ENCODE measurements at regions not wholly inside any gene's neighbourhood (a gene's known extent, or its start where the extent isn't known, plus 50 kb on each side); places are given as distances from the start of the nearest gene placed in this dataset.

DNA sequence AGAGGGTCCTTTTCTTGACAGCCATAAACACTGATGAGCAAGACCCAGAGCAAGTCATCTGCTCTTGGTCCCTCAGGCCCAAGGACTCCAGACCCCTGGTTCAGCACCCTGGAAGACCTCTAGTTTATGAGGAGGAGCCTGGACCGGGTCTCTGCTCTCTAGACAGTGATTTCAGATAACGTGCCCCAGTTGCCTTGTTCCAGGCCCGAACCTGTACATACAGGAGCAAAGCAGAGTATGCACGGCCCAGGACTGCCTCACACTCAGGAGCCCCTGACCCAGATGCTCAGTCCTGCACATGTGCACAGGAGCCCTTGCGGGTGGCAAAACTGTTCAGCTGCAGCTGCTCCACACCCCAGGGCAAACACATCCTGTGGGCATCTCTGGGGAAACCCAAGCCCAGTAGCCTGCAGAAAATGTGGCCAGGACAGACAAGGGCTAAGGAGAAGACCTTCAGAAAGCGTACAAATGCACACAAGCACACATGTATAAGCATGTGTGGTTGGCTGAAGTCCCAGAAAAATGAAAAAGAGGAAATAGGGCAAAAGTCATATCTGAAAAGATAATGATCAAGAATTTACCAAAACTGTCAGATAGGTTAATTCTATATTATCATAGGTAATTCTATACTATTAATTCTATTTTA lies 59.9 kb upstream of the CORO2B start:
- BruUV-seq (replicated peaks) = no TSS peak
- ATAC-seq (ENCODE audit: low read depth) = no peak
- intact Hi-C loops (cut with micrococcal nuclease) = no loop called here

More for the DNA sequence above, 59.9 kb upstream of the CORO2B start:
- Histone ChIP-seq H3K23ac (ENCODE audit: low read depth, low read length) (no peak overlapping the region), H4K5ac (ENCODE audit: low read depth, low read length) (no peak overlapping the region), H3K14ac (replicated peaks; ENCODE audit: low read depth, low read length) (no peak overlapping the region), H3K4me1 (ENCODE audit: control insufficient read depth, insufficient read depth, low read length) (no peaks in the 10 kb centered on the region; the same call in 1 of the 2 replicates), H3K36me3 (ENCODE audit: control insufficient read depth, insufficient read depth, low read length) (no peaks in the 10 kb centered on the region), H2AK9ac (replicated peaks; ENCODE audit: low read depth, low read length, poor library complexity) (no peak overlapping the region), H3K4me3 (ENCODE audit: insufficient read depth, low read depth, low read length) (no peak overlapping the region), H4K8ac (ENCODE audit: low read depth in 2 of 2, low read length in 2 of 2) (no peak overlapping the region), H3K4ac (ENCODE audit: low read depth, low read length) (no peak overlapping the region), H3K9me3 (ENCODE audit: control insufficient read depth, insufficient read depth, low read length) (no peaks in the 10 kb centered on the region), H3K27me3 (ENCODE audit: control insufficient read depth, insufficient read depth, low read length) (peaks cover 5% of the 10 kb centered on the region; the same call in 1 of the 2 replicates), H4K91ac (ENCODE audit: insufficient read depth, low read depth, low read length) (no peak overlapping the region), H2BK15ac (ENCODE audit: low read depth, low read length) (no peak overlapping the region), H3K18ac (ENCODE audit: low read depth, low read length) (no peak overlapping the region), H4K20me1 (ENCODE audit: insufficient read depth, low read length) (no peaks in the 10 kb centered on the region), H3K4me2 (ENCODE audit: low read depth, low read length) (no peak overlapping the region), H3K79me1 (ENCODE audit: low read depth in 1 of 2, low read length in 2 of 2) (no peaks in the 10 kb centered on the region), H3K56ac (ENCODE audit: extremely low read depth, insufficient read depth, low read length) (no peak overlapping the region), H3K27ac (ENCODE audit: insufficient read depth, low read length) (no peak overlapping the region), H2AFZ (replicated peaks; ENCODE audit: low read length, poor library complexity) (no peak overlapping the region), H2AK5ac (ENCODE audit: low read depth, low read length) (0 out of 2 replicates have a peak overlapping the region, but pooled peaks have one; percentile 15), H2BK20ac (ENCODE audit: low read depth, low read length) (no peak overlapping the region), H3K9me1 (ENCODE audit: insufficient read depth, low read length) (peaks cover 6% of the 10 kb centered on the region; the same call in 1 of the 2 replicates), H2BK120ac (ENCODE audit: low read depth, low read length) (no peak overlapping the region), H3K9ac (ENCODE audit: low read depth, low read length) (no peak overlapping the region), H2BK5ac (ENCODE audit: low read depth, low read length, poor library complexity, severe bottlenecking) (no peak overlapping the region)
- no peak for DNase-seq
- dilution Hi-C loops (cut with HindIII; ENCODE audit: low sequenced_read_pairs, unreplicated experiment) = no loop called here
- in situ Hi-C loops (cut with MboI; ENCODE audit: low sequenced_read_pairs) = no loop called here
- TF ChIP-seq MAZ (IDR thresholded peaks at IDR 0.05; ENCODE audit: borderline replicate concordance, low read depth, low read length) (no peak), BHLHE40 (IDR thresholded peaks at IDR 0.05; ENCODE audit: low read depth, low read length) (no peak), POLR2A (IDR thresholded peaks at IDR 0.05; ENCODE audit: low read depth, low read length) (no peak), MAFK (IDR thresholded peaks at IDR 0.05; ENCODE audit: low read depth, low read length) (no peak), RAD21 (IDR thresholded peaks at IDR 0.05; ENCODE audit: low read length) (no peak), CEBPB (IDR thresholded peaks at IDR 0.05; ENCODE audit: low read depth, low read length) (no peak), RCOR1 (IDR thresholded peaks at IDR 0.05; ENCODE audit: insufficient replicate concordance, low read length) (no peak), CHD1 (IDR thresholded peaks at IDR 0.05; ENCODE audit: low read depth, low read length) (no peak), SMC3 (IDR thresholded peaks at IDR 0.05; ENCODE audit: low read depth, low read length) (no peak), NFE2L2 (IDR thresholded peaks at IDR 0.05; ENCODE audit: low read depth, low read length) (no peak), FOS (IDR thresholded peaks at IDR 0.05; ENCODE audit: low read depth, low read length) (no peak), MXI1 (IDR thresholded peaks at IDR 0.05; ENCODE audit: borderline replicate concordance, low read depth, low read length) (no peak), RFX5 (IDR thresholded peaks at IDR 0.05; ENCODE audit: low read depth, low read length) (no peak)
- TF ChIP-seq, protein P1, sequence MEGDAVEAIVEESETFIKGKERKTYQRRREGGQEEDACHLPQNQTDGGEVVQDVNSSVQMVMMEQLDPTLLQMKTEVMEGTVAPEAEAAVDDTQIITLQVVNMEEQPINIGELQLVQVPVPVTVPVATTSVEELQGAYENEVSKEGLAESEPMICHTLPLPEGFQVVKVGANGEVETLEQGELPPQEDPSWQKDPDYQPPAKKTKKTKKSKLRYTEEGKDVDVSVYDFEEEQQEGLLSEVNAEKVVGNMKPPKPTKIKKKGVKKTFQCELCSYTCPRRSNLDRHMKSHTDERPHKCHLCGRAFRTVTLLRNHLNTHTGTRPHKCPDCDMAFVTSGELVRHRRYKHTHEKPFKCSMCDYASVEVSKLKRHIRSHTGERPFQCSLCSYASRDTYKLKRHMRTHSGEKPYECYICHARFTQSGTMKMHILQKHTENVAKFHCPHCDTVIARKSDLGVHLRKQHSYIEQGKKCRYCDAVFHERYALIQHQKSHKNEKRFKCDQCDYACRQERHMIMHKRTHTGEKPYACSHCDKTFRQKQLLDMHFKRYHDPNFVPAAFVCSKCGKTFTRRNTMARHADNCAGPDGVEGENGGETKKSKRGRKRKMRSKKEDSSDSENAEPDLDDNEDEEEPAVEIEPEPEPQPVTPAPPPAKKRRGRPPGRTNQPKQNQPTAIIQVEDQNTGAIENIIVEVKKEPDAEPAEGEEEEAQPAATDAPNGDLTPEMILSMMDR (conservative IDR thresholded peaks at IDR 0.05; ENCODE audit: low read depth, low read length) = no peak
- TF ChIP-seq, protein P2, sequence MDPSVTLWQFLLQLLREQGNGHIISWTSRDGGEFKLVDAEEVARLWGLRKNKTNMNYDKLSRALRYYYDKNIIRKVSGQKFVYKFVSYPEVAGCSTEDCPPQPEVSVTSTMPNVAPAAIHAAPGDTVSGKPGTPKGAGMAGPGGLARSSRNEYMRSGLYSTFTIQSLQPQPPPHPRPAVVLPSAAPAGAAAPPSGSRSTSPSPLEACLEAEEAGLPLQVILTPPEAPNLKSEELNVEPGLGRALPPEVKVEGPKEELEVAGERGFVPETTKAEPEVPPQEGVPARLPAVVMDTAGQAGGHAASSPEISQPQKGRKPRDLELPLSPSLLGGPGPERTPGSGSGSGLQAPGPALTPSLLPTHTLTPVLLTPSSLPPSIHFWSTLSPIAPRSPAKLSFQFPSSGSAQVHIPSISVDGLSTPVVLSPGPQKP (IDR thresholded peaks at IDR 0.05; ENCODE audit: borderline replicate concordance, low read depth, low read length) = no peak
- TF ChIP-seq, protein P3, sequence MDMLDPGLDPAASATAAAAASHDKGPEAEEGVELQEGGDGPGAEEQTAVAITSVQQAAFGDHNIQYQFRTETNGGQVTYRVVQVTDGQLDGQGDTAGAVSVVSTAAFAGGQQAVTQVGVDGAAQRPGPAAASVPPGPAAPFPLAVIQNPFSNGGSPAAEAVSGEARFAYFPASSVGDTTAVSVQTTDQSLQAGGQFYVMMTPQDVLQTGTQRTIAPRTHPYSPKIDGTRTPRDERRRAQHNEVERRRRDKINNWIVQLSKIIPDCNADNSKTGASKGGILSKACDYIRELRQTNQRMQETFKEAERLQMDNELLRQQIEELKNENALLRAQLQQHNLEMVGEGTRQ (IDR thresholded peaks at IDR 0.05; ENCODE audit: low read depth, low read length) = no peak
- CTCF ChIA-PET = no interaction called here
- WGBS, 2 experiments (ENCODE audit: extremely low coverage in 2 of 2, insufficient read length in 1 of 2) = 79% methylated on average over 4 of the region's 6 CpGs; no CpG with 5 or more reads in 1 of the 2 experiments
- POLR2A ChIA-PET (ENCODE audit: unreplicated experiment) = no interaction called here

All from IMR-90 (cell line).